Activated T-helper 1 cell treated with Interleukin-2 at 50 U/mL for 16 hours (primary cell): ENCODE measurements at regions not wholly inside any gene's neighbourhood (a gene's known extent, or its start where the extent isn't known, plus 50 kb on each side); places are given as distances from the start of the nearest gene placed in this dataset.

Experiments
- DNase-seq: peaks from one replicate; pipeline ENCODE4 v3.0.0-alpha.2; 2020; ENCODE audit warnings: low read depth

- DNase-seq: no peak
Measured at GRCh38 chr11:79742176-79742575, 301.3 kb upstream of the TENM4 start.

- DNase-seq: no peak
Measured at GRCh38 chr11:79739591-79739990, 298.8 kb upstream of the TENM4 start.

GRCh38 chr11:79727221-79727620 lies 286.4 kb upstream of the TENM4 start:
- no peak for DNase-seq

GRCh38 chr11:79720115-79720514 lies 279.3 kb upstream of the TENM4 start:
- DNase-seq: no peak

GRCh38 chr11:79708319-79708932 lies 267.6 kb upstream of the TENM4 start:
- no peak for DNase-seq

DNA sequence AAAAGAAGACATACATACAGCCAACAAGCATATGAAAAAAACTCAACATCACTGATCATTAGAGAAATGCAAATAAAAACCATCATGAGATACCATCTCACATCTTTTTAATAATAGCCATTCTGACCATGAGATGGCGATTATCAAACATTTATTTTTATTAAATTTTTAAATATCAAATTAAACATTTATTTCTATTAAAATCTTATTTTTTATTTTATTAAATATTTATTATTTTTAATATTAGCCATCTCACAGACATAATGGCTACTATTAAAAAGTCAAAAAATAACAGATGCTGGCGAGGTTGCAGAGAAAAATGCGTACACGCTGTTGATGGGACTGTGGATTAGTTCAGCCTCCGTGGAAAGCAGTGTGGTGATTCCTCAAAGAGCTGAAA lies 264.8 kb upstream of the TENM4 start:
- no peak for DNase-seq

DNA sequence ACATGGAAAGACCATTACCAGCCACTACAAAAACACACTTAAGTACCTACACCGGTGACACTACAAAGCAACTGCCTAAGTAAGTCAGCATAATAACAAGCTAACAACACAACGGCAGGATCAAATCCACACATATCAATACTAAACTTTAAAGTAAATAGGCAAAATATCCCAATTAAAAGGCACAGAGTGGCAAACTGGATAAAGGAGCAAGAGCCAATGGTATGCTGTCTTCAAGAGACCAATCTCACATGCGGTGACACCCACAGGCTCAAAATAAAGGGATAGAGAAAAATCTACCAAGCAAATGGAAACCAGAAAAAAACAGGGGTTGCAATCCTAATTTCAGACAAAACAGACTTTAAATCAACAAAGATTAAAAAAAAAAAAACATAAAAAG lies 261.5 kb upstream of the TENM4 start:
- DNase-seq: no peak

DNA sequence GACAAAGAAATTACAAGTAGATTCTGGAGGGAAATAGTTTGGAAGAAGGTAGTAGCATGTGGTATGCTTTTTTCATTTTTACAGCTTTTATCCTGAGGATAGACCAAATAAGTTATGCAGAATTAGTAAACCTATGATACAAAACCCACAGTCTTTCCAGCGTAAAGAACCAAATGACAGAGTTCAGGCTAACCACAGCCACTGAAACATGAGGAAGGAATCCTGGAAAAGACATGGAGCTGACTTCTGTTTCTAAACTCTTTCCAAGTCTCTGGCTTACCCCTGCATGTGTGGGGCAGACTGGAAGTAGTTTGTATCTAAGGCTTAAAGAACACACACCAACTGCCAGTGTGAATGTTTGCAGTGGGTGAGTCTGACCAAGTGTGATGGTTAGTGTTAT lies 258.4 kb upstream of the TENM4 start:
- no peak for DNase-seq

- no peak for DNase-seq
Measured at GRCh38 chr11:79697905-79698304, 257.1 kb upstream of the TENM4 start.

DNA sequence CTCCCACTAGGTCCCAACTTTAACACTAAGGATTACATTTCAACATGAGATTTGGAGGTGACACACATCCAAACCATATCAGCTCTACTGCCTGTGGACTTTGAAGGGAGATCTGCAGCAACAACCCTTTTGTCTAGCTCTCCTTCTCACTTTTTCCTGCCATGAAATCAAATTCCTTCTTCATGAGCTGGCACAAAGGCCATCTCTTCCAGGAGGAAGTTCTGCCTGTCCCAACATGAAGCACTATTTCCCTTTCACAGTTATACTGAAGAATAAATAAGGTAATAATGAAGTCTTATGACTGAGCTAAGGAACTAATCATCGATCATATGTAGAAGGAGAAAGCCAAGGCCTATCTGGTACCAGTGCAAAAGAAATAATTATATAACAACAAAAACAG lies 253.5 kb upstream of the TENM4 start:
- DNase-seq: no peak

- no peak for DNase-seq
Measured at GRCh38 chr11:79691445-79691844, 250.6 kb upstream of the TENM4 start.

DNA sequence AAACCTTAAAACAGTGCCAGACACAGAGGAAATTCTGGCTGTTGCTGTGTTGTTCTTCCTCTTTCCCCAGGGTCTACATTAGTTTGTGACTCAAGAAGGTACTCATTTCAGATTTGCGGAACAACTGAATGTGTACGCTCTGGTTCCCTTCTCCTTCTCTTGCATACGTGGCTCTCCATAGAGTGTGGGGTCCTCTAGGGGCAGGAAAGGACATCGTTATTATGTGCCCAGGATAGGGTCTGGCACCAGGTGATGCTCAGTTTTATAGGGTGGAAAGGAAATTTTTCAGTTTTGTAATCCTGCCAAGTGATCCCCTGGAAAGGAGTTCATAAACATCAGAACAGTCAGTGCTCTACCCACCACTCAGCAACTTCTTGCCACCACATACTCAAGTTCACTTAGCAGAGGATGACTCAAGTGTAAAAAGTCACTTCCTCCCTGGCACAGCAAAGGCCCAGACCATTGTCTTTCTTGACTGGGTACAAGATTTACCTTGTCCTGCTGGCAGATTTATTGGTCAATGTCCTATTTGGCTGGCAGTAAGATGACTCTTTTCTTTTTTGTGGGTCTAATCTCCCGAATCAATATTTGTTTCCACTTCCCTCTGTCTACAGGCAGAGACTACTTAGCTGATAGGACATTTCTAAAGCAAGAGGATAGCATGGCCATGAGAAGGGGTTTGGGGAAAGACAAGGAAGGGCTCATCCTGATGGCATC lies 246.0 kb upstream of the TENM4 start:
- DNase-seq: no peak

GRCh38 chr11:79683930-79684329 lies 243.1 kb upstream of the TENM4 start:
- DNase-seq: no peak

DNA sequence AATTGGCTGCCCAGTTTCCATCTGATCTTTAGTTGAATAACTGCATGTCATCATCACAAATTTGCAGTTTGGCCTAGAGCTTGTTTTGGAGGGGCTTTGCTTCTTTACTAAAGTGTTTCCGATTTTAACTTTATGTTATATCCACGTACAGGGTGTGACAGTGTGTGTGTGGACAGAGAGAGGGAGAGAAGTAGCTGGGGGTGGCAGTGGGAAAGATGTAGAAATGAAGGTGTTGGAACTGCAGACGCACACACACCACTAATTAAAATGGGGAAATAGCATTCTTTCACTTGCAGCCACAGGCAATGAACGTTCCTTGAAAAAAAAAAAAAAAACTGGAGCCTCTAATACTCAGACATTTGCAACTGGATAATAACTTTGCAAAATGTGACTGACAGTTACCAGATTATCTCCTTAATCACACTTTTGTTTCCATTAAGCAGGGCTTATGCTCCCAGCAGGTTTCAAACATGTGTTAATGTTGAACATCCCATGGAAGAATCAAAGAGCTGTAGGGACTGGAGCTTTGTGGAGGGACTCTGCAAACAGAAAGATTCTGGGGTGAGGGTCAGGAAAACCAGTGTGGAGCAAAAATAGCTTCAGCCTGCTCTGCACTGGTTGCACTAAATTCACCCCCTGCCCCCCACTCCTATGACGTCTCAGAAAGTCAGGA lies 238.1 kb upstream of the TENM4 start:
- no peak for DNase-seq

- no peak for DNase-seq
Measured at GRCh38 chr11:79676396-79676795, 235.6 kb upstream of the TENM4 start.

GRCh38 chr11:79675081-79675480 lies 234.3 kb upstream of the TENM4 start:
- no peak for DNase-seq

DNA sequence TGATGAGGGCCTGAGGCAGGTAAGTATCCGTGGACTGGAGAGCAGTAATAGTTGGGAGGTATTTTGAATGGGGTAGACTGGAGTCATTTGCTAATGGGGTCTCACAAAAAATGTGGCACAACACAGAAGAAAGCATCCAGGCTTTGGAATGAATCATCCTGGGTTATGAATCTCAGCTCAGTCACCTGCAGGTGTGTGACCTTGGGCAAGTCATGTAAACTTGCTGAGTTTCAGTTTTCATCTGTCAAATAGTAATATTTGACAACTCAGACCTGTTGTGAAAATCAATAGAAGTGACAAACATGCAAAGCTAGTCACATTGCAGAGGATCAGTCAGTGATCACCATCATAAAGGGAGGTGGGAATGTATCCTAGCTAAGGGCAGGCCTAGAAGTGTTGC lies 232.0 kb upstream of the TENM4 start:
- DNase-seq: no peak

GRCh38 chr11:79671401-79671800 lies 230.6 kb upstream of the TENM4 start:
- DNase-seq: no peak

DNA sequence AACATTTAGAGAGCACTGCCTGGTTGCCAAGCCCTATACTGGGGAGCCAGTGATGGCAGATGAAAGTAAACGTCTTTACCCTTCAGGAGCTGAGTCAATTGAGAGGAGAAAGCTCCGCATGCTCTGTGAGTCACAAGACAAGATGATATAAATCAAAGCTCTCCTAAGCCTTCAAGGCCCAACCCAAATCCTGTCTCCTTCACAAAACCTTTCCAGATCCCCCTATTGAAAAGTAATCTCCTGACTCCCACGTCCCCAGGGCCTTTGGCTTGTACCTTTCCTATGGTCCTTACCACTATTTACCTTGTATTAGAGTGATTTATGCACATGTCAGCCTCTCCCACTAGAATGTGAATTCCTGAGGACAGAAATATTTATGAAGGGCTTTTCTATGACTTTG lies 230.1 kb upstream of the TENM4 start:
- no peak for DNase-seq

DNA sequence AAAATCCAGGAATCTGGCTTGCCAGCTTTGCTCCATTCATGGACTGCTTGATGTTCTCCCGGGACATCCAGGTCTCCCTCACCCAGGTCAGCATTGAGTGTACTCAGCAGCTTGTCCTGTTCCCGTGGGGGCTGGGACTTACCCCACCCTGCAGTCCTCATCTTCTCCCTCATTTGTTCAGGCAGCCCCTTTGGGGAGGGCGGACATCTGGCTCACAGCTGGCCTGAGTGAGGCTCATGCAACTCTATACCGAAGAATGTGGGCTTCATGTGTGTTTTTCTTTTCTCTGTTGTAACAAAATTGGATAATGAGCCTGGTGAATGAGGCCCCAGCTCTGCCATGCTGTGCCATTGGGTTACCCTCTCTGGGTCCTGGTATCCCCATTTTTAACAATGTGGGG lies 227.7 kb upstream of the TENM4 start:
- no peak for DNase-seq

DNA sequence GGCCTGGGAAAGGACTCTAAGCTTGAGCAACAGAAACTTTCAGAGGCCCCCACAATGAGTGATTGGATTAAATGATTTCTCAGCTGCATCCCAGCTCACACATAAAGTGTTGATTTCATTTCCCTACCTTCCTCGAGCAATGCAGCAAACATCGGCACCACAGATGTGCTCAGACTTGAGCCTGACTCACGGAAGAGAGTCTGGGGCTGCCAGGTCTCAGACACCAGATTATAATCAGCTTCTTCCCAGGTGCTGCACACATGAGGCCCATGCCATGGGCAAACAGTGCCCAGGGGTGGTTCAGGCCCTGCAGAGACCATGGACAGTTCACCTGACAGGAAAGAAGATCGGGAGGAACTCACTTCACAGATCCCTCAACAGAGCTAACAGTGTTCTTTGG lies 226.6 kb upstream of the TENM4 start:
- no peak for DNase-seq

GRCh38 chr11:79663017-79663416 lies 222.2 kb upstream of the TENM4 start:
- DNase-seq: no peak

DNA sequence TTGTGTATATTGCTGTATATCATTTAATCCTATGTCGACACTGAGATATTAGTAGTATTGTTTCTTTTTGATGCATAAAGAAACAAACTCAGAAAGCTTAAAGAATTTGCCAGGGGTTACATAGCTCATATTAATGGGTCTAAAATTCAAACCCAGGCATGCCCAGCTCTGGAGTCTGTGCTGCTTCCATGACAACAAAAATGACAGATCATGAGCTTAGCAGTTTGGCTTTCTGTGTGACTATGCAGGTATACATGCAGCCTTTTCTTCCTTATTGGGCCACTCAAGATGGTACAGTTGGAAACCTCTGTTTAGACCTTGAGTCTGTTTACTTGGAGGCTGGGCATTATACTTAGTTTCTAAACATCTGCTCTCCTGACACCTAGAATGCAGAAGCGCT lies 220.5 kb upstream of the TENM4 start:
- no peak for DNase-seq
